Dendritic cell treated with granulocyte-macrophage colony-stimulating factor and Interleukin-4, amounts not matched to agents 40 ng/mL and 50 ng/mL, for 4 days (primary cell): ENCODE measurements at regions not wholly inside any gene's neighbourhood (a gene's known extent, or its start where the extent isn't known, plus 50 kb on each side); places are given as distances from the start of the nearest gene placed in this dataset.

Experiments used
- H3K27ac Mint-ChIP-seq: one replicate; pipeline ENCODE4 v1.8.0; 2022; ENCODE audit warnings: mild to moderate bottlenecking, mixed read lengths
- H3K27me3 Mint-ChIP-seq: one replicate; pipeline ENCODE4 v1.8.0; 2022; ENCODE audit warnings: mild to moderate bottlenecking, mixed read lengths
- H3K36me3 Mint-ChIP-seq: one replicate; pipeline ENCODE4 v1.8.0; 2022; ENCODE audit warnings: low read depth, mixed read lengths
- H3K4me1 Mint-ChIP-seq: one replicate; pipeline ENCODE4 v1.8.0; 2022; ENCODE audit warnings: low read depth, mixed read lengths
- H3K4me3 Mint-ChIP-seq: one replicate; pipeline ENCODE4 v1.8.0; 2022; ENCODE audit warnings: mild to moderate bottlenecking, moderate library complexity, mixed read lengths
- H3K9me3 Mint-ChIP-seq: one replicate; pipeline ENCODE4 v1.8.0; 2022; ENCODE audit warnings: mixed read lengths
- intact Hi-C: fragments of 100-400 bp; cut with micrococcal nuclease; formaldehyde crosslinking; loops from one replicate; pipeline ENCODE4 v1.15.0; 2022

- Mint-ChIP-seq H3K4me3 (no peak overlapping the region), H3K4me1 (peaks cover 23% of the 10 kb centered on the region), H3K27me3 (peaks cover 40% of the 10 kb centered on the region), H3K36me3 (peaks cover 11% of the 10 kb centered on the region), H3K9me3 (peaks cover 24% of the 10 kb centered on the region), H3K27ac (no peak overlapping the region)
- intact Hi-C loops: no loop called here
These were observed 113.4 kb downstream of the HLX start for GRCh38 chr1:220992705-220993052.

- Mint-ChIP-seq H3K27ac (no peak overlapping the region), H3K9me3 (peaks cover 6% of the 10 kb centered on the region), H3K4me3 (no peak overlapping the region), H3K27me3 (peaks cover 44% of the 10 kb centered on the region), H3K4me1 (peaks cover 23% of the 10 kb centered on the region), H3K36me3 (peaks cover 5% of the 10 kb centered on the region)
- intact Hi-C loops: no loop called here
These were observed 115.4 kb downstream of the HLX start for GRCh38 chr1:220994671-220995070.

- Mint-ChIP-seq H3K4me3 (no peak overlapping the region), H3K9me3 (no peaks in the 10 kb centered on the region), H3K27me3 (peaks cover 24% of the 10 kb centered on the region), H3K4me1 (peaks cover 9% of the 10 kb centered on the region), H3K36me3 (no peaks in the 10 kb centered on the region), H3K27ac (peak overlapping the region; percentile 46)
- intact Hi-C loops: no loop called here
These were observed 118.5 kb downstream of the HLX start for GRCh38 chr1:220997791-220998190.

GRCh38 chr1:220999872-221000863, 120.9 kb downstream of the HLX start:
- Mint-ChIP-seq H3K4me1 (no peaks in the 10 kb centered on the region), H3K4me3 (no peak overlapping the region), H3K27ac (no peak overlapping the region), H3K27me3 (peaks cover 23% of the 10 kb centered on the region), H3K36me3 (no peaks in the 10 kb centered on the region), H3K9me3 (no peaks in the 10 kb centered on the region)
- intact Hi-C loops: loop anchor here (1.0 to 2.0 kb wide), 4 partner anchors 47 to 123 kb away; no protein-coding TSS in a partner anchor

GRCh38 chr1:221001167-221001566, 121.9 kb downstream of the HLX start:
- intact Hi-C loops: loop anchor here (2.0 kb wide), 3 partner anchors 46 to 124 kb away; no protein-coding TSS in a partner anchor
- Mint-ChIP-seq H3K36me3 (no peaks in the 10 kb centered on the region), H3K27me3 (peaks cover 31% of the 10 kb centered on the region), H3K9me3 (no peaks in the 10 kb centered on the region), H3K27ac (no peak overlapping the region), H3K4me3 (no peak overlapping the region), H3K4me1 (no peaks in the 10 kb centered on the region)

GRCh38 chr1:221002601-221003000, 123.4 kb downstream of the HLX start:
- Mint-ChIP-seq H3K4me1 (no peaks in the 10 kb centered on the region), H3K27ac (no peak overlapping the region), H3K9me3 (no peaks in the 10 kb centered on the region), H3K4me3 (no peak overlapping the region), H3K27me3 (peaks cover 32% of the 10 kb centered on the region), H3K36me3 (no peaks in the 10 kb centered on the region)
- intact Hi-C loops: no loop called here

- Mint-ChIP-seq H3K27ac (no peak overlapping the region), H3K27me3 (peaks cover 25% of the 10 kb centered on the region), H3K4me1 (peaks cover 27% of the 10 kb centered on the region), H3K36me3 (no peaks in the 10 kb centered on the region), H3K4me3 (no peak overlapping the region), H3K9me3 (no peaks in the 10 kb centered on the region)
- intact Hi-C loops: no loop called here
These were observed 131.9 kb downstream of the HLX start for GRCh38 chr1:221011145-221011544.

GRCh38 chr1:221012120-221012519, 132.9 kb downstream of the HLX start:
- no peak overlapping the region for H3K4me3 Mint-ChIP-seq
- intact Hi-C loops: no loop called here
- no peak overlapping the region for H3K27ac Mint-ChIP-seq
- H3K9me3 Mint-ChIP-seq: no peaks in the 10 kb centered on the region
- H3K27me3 Mint-ChIP-seq: peaks cover 22% of the 10 kb centered on the region
- no peaks in the 10 kb centered on the region for H3K36me3 Mint-ChIP-seq
- H3K4me1 Mint-ChIP-seq: peaks cover 33% of the 10 kb centered on the region

- Mint-ChIP-seq H3K27me3 (peaks cover 29% of the 10 kb centered on the region), H3K27ac (no peak overlapping the region), H3K4me1 (peaks cover 43% of the 10 kb centered on the region), H3K4me3 (no peak overlapping the region), H3K9me3 (no peaks in the 10 kb centered on the region), H3K36me3 (no peaks in the 10 kb centered on the region)
- intact Hi-C loops: no loop called here
These were observed 134.7 kb downstream of the HLX start for GRCh38 chr1:221013691-221014660.

- peak overlapping the region; percentile 7 for H3K27ac Mint-ChIP-seq
- H3K27me3 Mint-ChIP-seq: peaks cover 29% of the 10 kb centered on the region
- H3K9me3 Mint-ChIP-seq: no peaks in the 10 kb centered on the region
- intact Hi-C loops: no loop called here
- H3K36me3 Mint-ChIP-seq: no peaks in the 10 kb centered on the region
- no peak overlapping the region for H3K4me3 Mint-ChIP-seq
- peaks cover 43% of the 10 kb centered on the region for H3K4me1 Mint-ChIP-seq
These were observed 136.0 kb downstream of the HLX start for GRCh38 chr1:221015159-221015790.

- H3K36me3 Mint-ChIP-seq: no peaks in the 10 kb centered on the region
- peaks cover 27% of the 10 kb centered on the region for H3K27me3 Mint-ChIP-seq
- no peaks in the 10 kb centered on the region for H3K9me3 Mint-ChIP-seq
- no peak overlapping the region for H3K4me3 Mint-ChIP-seq
- intact Hi-C loops: no loop called here
- peaks cover 43% of the 10 kb centered on the region for H3K4me1 Mint-ChIP-seq
- no peak overlapping the region for H3K27ac Mint-ChIP-seq
These were observed 137.5 kb downstream of the HLX start for GRCh38 chr1:221016751-221017150.

- no peak overlapping the region for H3K27ac Mint-ChIP-seq
- no peak overlapping the region for H3K4me3 Mint-ChIP-seq
- H3K27me3 Mint-ChIP-seq: peaks cover 24% of the 10 kb centered on the region
- intact Hi-C loops: no loop called here
- H3K4me1 Mint-ChIP-seq: peaks cover 43% of the 10 kb centered on the region
- H3K9me3 Mint-ChIP-seq: no peaks in the 10 kb centered on the region
- no peaks in the 10 kb centered on the region for H3K36me3 Mint-ChIP-seq
These were observed 139.2 kb downstream of the HLX start for GRCh38 chr1:221018414-221018813.

GRCh38 chr1:221022331-221022730, 143.1 kb downstream of the HLX start:
- Mint-ChIP-seq H3K36me3 (no peaks in the 10 kb centered on the region), H3K4me3 (no peak overlapping the region), H3K4me1 (peaks cover 24% of the 10 kb centered on the region), H3K9me3 (peaks cover 7% of the 10 kb centered on the region), H3K27ac (no peak overlapping the region), H3K27me3 (peaks cover 26% of the 10 kb centered on the region)
- intact Hi-C loops: no loop called here
